ENCODE measurements at regions not wholly inside any gene's neighbourhood (a gene's known extent, or its start where the extent isn't known, plus 50 kb on each side); places are given as distances from the start of the nearest gene placed in this dataset.
A peak's percentile ranks its signal among the peaks of the same experiment; 100 is the strongest.

DNA sequence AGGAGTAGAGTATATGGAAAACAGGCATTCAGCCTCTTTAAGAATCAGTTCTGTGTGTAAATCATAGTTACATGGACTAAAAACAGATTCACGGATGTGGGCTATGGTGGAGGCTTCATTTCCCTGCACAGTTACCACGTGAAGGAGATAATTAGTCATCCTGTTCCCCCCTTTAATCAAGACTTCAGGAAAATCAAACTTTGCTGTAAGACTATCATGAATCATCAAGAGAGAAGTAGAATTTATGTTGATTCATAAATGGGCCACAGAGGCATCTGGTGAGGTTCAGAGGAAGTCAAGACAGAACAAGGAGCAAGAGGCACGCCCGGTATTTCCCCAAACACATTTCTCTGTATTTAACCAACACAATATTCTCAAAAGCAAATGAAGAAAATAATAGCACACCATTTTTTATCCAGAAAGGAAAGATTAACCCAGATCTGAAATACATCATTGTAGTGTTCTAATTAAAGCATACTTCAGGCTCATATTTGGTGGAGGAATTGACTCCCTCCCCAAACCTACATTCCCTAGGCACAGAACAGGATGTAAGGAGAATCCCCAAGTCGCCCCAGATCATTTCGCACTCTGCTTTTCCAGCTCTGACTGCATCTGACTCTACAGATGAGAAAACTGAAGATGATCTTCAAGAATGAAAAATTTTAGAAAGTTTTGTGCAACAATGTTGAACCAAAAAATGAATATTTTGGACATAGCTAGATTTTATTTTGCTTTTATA lies 175.8 kb upstream of the GAS1 start:
- peak; percentile 95 for DNase-seq

- no peak for DNase-seq
Observed at GRCh38 chr9:87123830-87124229, 176.5 kb upstream of the GAS1 start.

DNA sequence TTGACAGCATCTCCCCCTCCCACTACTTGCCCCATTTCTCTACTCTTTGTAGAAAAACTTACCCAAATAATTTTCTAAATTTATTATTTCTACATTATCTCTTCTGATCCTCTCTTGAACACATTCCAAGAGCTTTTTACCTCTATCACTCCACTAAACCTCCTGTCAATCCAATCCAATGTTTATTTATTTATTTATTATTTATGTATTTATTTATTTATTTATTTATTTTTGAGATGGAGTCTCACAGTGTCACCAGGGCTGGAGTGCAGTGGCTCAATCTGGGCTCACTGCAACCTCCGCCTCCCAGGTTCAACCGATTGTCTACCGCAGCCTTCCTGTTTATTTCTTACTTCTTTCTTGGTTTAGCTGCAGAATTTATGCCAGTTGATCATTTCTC lies 178.5 kb upstream of the GAS1 start:
- no peak for DNase-seq

- DNase-seq: no peak
Observed at GRCh38 chr9:87127543-87127942, 180.2 kb upstream of the GAS1 start.

GRCh38 chr9:87127978-87128614 lies 180.8 kb upstream of the GAS1 start:
- DNase-seq: no peak

GRCh38 chr9:87128844-87129493 lies 181.7 kb upstream of the GAS1 start:
- no peak for DNase-seq

DNA sequence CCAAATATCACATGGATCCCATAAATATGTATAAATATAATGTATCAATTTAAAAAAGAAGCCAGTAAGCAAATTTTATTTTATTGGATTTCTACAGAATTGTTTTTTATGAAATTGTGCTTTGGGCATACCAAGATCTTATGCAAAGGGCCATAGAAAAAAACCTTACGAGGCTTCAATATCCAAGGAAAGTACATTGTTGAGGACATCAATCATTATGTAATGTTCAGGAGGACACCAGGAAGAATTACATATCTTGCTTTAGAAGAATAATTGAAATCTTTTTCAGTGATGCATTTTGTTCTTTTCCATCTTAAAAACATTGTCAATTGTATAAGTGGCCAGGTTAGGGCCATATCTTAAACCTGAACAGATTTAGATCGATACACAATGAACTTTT lies 187.8 kb upstream of the GAS1 start:
- no peak for DNase-seq

GRCh38 chr9:87137718-87138117 lies 190.4 kb upstream of the GAS1 start:
- DNase-seq: no peak

- no peak for DNase-seq
Observed at GRCh38 chr9:87138128-87139040, 191.1 kb upstream of the GAS1 start.

DNA sequence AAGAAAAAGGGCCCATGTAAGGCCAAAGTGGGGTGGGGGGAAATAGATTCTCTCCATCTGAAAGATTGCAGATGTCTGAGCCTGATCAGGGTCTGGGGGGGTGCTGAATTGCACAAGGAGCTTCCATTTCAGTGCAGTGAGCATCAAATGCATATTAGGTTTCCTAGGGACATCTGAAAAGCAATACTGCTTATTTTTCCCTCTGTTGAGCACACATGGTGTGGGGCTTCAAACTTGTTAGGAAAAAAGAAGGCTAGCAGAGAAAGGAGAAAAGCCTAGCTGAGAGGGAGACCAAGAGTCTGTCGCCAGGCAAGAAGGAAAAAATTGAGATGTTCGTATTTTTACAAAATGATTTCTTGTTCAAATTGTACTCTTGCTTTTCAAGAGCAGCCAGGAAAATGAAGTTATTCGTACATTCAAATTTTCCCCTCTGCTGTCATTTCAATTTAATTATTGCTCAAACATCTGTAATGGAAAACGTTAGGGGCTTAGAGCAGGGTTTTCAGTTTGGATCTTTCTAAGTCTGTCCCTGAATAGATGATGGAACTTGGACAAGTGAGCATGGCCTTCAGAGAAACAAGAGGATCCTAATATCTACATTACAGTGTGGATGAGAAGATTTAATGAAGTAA lies 191.9 kb upstream of the GAS1 start:
- no peak for DNase-seq

GRCh38 chr9:87140142-87140541 lies 192.8 kb upstream of the GAS1 start:
- DNase-seq: no peak

GRCh38 chr9:87140605-87141109 lies 193.4 kb upstream of the GAS1 start:
- DNase-seq: no peak

- no peak for DNase-seq
Observed at GRCh38 chr9:87141124-87141523, 193.8 kb upstream of the GAS1 start.

DNA sequence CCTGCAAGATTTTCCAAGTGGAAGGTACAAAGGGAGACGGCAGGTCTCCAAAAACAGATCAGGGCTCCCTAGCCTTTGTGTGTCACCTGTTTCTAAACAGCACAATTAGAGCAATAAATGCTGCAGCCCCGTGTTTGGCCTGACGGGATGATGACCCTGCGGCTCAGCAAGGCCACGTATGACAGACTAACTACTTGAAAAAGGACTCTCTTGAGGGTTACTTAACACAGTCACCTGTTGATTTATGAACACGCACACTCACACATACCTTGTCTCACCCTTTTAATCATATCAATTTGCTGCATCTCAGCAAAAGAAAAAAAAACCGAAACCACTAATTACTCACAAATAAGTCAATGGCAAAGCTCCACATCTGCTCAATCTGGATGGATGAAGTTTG lies 199.6 kb upstream of the GAS1 start:
- DNase-seq: no peak

GRCh38 chr9:87147839-87148238 lies 200.5 kb upstream of the GAS1 start:
- no peak for DNase-seq

DNA sequence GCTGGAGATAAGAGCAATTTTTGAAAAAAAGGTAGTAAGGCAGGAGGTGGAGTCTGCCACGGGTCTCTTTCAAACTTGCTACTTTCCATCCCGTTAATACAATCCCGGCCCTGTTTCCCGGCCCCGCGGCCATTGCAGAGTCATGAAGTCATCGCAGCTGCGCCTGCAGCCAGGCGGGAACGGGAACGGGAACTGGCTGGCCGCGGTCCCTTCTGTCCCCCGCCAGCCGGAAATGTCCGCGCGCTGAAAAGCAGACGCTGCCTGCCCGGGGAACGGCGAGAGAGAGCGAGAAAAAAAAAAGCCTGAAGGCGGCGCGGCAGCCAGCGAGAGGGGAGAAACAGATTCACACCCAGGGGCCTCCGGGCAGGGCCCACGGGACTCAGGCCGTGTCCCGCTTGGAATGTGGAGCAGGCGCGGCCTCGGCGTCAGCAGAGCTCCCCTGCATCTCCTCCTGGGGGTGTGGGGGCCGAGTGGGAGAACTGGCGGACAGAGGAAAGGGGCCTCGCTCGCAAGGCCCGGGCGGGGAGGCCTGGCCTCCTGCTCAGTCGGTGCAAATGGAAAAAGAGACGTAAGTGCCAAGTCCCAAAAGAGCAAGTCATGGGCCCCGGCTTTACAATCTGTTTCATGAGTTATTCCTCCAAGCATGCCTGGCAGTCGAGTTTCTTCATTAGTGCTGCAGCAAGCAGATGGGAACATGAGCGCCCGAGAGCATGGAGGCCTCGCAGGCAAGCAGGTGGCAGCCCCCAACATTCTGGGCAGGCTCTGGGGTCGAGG lies 201.2 kb upstream of the GAS1 start:
- peak; percentile 66 for DNase-seq

DNA sequence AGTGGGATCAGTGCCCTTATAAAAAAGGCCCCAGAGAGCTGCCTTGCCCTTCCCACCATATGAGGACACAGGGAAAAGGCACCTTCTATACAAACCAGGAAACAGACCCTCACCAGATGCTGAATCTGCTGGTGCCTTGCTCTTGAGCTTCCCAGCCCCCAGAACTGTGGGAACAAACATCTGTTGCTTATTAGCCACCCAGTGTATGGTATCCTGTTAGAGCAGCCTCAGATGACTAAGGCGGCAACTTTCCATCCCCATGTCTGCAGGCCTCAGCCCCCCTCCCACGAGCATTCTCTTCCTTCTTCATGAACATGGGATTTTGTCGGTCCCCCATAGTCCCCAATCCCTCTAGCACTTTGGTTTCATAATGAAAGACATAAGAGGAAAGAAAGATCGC lies 202.5 kb upstream of the GAS1 start:
- DNase-seq: no peak

- DNase-seq: no peak
Observed at GRCh38 chr9:87152256-87152655, 204.9 kb upstream of the GAS1 start.

DNA sequence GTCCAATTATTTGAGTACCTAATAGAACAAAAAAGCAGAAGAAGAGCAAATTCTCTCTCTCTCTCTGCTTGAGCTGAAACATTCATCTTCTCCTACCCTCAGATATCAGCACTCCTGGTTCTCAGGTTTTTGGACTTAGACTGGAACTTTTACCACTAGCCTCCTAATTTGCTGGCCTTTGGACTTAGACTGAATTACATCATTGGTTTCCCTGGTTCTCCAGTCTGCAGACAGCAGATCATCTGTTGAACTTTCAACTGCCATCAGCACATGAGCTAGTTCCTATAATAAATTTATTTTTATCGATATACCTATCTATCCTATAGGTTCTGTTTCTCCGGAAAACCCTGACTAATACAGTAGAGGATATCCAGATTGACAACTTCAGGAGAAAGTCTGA lies 208.9 kb upstream of the GAS1 start:
- no peak for DNase-seq

GRCh38 chr9:87157366-87158031 lies 210.2 kb upstream of the GAS1 start:
- no peak for DNase-seq

GRCh38 chr9:87158765-87159164 lies 211.5 kb upstream of the GAS1 start:
- no peak for DNase-seq
